Fibroblast of skin of abdomen (primary cell): ENCODE measurements at regions not wholly inside any gene's neighbourhood (a gene's known extent, or its start where the extent isn't known, plus 50 kb on each side); places are given as distances from the start of the nearest gene placed in this dataset.

Experiments used
- DNase-seq: peaks from one replicate; pipeline ENCODE4 v3.0.0-alpha.2; 2013

DNA sequence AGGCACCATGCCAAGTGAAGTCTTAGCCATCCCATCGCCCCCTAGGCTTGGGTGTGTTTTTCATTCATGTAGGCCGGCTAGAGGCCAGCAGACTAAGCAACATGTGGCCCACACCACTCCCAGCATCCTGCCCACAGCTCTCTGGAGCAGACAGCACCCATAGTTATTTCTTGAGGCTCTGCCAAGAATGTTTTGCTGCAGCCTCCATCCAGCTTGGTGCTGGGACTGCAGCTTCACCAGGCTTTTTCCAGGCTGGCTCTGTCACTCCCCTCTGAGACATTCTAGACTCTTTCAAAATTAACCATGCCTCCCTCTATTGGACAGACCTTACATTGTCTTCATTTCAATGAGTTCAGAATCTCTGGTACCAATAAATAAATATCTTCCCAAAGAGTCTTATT lies 104.2 kb downstream of the DUSP10 start:
- DNase-seq = peak; percentile 52

DNA sequence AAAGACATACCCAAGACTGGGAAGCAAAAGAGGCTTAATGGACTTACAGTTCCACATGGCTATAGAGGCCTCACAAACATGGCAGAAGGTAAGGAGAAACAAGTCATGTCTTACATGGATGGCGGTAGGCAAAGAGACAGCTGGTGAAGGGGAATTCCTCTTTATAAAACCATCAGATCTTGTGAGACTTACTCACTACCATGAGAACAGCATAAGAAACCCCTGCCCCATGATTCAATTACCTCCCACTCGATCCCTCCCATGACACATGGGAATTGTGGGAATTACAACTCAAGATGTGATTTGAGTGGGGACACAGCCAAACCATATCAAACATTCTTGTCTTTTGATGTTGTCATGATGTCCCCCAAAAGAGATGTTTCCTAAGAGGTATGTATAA lies 103.3 kb downstream of the DUSP10 start:
- DNase-seq = no peak

DNA sequence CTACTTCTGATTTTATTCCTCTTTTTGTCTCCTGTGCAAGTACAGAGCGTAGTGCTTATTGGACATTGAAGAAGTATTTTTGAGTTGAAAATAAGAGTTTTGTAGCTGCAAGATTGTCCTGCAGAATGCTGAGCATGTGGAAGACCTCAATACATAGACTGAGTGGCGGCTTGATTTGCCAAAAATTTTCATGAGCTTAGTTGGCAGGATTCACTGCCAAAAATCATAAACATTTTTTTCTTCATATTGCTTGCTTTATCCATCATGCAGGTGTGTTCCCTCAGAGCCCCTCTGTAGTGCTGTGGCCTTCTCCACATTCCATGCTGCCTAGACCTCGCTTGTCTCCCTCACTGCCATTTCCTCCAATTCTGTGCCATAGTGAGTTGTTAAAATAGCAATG lies 100.1 kb downstream of the DUSP10 start:
- DNase-seq = no peak

DNA sequence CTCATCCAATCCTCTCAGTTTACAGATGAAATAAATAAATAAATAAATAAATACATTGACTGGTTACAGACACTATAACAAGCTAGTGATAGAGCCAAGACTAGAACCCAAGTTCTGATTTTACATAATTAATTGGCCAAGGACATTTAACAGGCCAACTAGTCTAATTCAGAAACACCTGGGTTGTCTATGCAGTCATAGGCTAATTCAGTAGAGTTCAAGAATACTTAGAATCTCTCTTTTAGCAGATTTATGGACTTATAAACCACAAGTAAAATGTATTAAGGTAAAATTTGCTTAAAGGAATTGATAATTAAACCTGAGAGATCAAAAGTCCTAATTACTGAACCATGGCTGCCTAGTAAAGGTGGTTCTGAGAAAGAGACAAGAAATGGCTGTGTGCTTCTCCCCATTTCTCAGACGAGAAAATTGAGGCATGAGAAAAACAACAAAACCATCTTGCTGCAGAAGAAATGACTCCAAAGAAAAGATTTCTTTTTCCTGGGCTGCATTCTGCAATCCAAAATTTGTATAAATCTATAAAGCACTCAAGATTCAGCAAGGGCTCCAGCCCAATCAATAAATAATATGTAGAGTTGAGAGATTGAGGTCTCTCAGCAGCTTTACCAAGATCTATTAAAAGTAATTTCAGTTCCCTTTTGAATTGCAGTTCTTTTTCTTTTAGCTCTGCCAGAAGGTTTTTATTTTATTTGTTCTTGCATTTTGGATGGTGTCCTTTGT lies 98.3 kb downstream of the DUSP10 start:
- no peak for DNase-seq

DNA sequence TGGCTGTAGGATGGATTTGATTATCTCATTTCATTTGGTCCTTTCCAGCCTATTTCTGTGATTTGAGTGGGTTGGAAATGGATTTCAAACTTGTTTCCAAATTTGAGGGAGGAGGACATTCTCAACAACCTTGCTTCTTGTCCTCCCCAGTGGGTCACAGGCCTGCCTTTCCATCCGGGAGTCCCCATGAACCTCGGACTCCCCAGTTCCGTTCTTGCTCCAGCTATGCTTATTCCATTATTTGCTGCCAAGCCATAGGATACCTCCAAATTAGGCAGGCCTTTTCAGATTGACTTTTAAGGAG lies 97.8 kb downstream of the DUSP10 start:
- DNase-seq = no peak

DNA sequence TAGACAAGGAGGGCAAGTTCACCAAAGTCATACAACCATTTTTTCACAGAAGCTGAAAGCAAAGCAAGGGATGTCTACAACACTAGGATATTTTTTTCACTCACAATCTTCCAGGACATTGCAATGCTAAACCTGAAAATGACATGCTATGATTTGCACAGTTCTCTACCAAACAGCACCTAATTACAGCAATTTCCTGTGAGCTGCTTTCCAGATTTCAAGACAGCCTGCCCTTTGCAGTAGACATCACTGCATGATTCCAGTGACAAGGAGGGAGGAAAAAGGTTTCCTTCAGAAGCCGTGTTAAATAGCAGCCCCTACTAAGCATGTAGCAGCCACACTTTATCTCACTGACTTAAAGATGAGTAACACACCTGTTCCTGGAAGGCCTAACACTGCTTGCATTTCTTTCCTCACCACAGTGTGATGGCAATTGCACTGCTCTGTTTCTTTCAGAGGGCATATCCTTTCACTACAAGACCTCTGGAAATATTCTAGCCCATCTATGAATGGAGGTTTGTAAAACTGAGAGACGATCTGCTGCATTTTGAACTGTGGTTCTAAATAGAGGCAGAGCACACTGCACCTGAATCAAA lies 97.1 kb downstream of the DUSP10 start:
- DNase-seq = no peak

DNA sequence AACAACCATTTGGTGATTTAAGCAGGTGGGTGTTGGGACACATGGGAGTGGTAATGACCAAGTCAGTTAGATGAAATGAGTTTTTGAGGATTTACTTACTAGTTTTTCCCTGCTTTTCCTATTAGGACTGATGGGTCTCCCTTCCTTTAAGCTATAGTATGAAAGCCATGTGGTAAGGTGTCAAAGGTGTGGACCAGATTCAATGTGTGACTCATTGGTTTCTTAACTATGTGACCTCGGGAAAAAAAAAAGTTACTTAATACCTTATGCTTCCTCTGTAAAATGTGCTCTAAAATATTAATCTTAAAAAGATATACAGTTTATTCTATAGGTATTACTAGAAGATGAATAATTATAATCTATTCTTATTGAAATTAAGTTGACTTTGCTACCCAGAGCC lies 93.7 kb downstream of the DUSP10 start:
- no peak for DNase-seq
